NCI-H2227 (cell line): ENCODE measurements at regions not wholly inside any gene's neighbourhood (a gene's known extent, or its start where the extent isn't known, plus 50 kb on each side); places are given as distances from the start of the nearest gene placed in this dataset.

ENCODE experiments used
- DNase-seq: peaks from one replicate; lab custom pipeline; 2025; ENCODE audit not compliant: unreplicated experiment; lab: John Stamatoyannopoulos, UW

- peak; percentile 57 for DNase-seq
Measured at GRCh38 chrX:131703646-131704045, 159.8 kb downstream of the OR13H1 start.

GRCh38 chrX:131704136-131704695 lies 160.3 kb downstream of the OR13H1 start:
- peak; percentile 96 for DNase-seq

GRCh38 chrX:131709553-131709952 lies 165.7 kb downstream of the OR13H1 start:
- DNase-seq, result no peak

- DNase-seq, result no peak
Measured at GRCh38 chrX:131711478-131711867, 167.6 kb downstream of the OR13H1 start.

- no peak for DNase-seq
Measured at GRCh38 chrX:131723646-131724045, 179.8 kb downstream of the OR13H1 start.

GRCh38 chrX:131724292-131724691 lies 180.4 kb downstream of the OR13H1 start:
- no peak for DNase-seq

GRCh38 chrX:131725001-131725654 lies 181.3 kb downstream of the OR13H1 start:
- DNase-seq, result no peak

- no peak for DNase-seq
Measured at GRCh38 chrX:131727778-131728177, 183.9 kb downstream of the OR13H1 start.

- DNase-seq, result peak; percentile 66
Measured at GRCh38 chrX:131728295-131729145, 184.6 kb downstream of the OR13H1 start.

- peak; percentile 64 for DNase-seq
Measured at GRCh38 chrX:131729295-131729694, 185.4 kb downstream of the OR13H1 start.

- peak; percentile 73 for DNase-seq
Measured at GRCh38 chrX:131734621-131735020, 190.7 kb downstream of the OR13H1 start.

- no peak for DNase-seq
Measured at GRCh38 chrX:131735127-131735526, 191.3 kb downstream of the OR13H1 start.

GRCh38 chrX:131739823-131740222 lies 195.9 kb downstream of the OR13H1 start:
- no peak for DNase-seq

GRCh38 chrX:131741103-131741581 lies 197.3 kb downstream of the OR13H1 start:
- no peak for DNase-seq

- DNase-seq, result peak; percentile 28
Measured at GRCh38 chrX:131745942-131746489, 202.1 kb downstream of the OR13H1 start.

- peak; percentile 93 for DNase-seq
Measured at GRCh38 chrX:131746491-131746968, 202.7 kb downstream of the OR13H1 start.

- DNase-seq, result peak; percentile 86
Measured at GRCh38 chrX:131747173-131747572, 203.3 kb downstream of the OR13H1 start.

- no peak for DNase-seq
Measured at GRCh38 chrX:131752493-131753198, 208.8 kb downstream of the OR13H1 start.

- peak; percentile 79 for DNase-seq
Measured at GRCh38 chrX:131762802-131763234, 218.9 kb downstream of the OR13H1 start.

- peak; percentile 55 for DNase-seq
Measured at GRCh38 chrX:131763674-131764073, 219.8 kb downstream of the OR13H1 start.

- no peak for DNase-seq
Measured at GRCh38 chrX:131764216-131764615, 220.3 kb downstream of the OR13H1 start.
